NCI-H2029 (cell line): ENCODE measurements at regions not wholly inside any gene's neighbourhood (a gene's known extent, or its start where the extent isn't known, plus 50 kb on each side); places are given as distances from the start of the nearest gene placed in this dataset.

Source experiments
- DNase-seq: peaks from one replicate; lab custom pipeline; 2025; lab: John Stamatoyannopoulos, UW

DNA sequence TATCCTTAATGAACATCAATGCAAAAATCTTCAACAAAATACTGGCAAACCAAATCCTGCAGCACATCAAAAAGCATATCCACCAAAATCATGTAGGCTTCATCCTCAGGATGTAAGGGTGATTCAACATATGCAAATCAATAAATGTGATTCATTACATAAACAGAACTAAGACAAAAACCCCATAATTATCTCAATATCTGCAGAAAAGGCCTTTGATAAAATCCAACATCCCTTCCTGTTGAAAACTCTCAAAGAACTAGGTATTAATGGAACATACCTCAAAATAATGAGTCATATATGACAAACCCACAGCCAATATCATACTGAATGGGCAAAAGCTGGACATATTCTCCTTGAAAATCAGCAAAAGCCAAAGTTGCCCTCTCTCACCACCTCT, 54.6 kb upstream of the DEPDC1 start:
- no peak for DNase-seq

DNA sequence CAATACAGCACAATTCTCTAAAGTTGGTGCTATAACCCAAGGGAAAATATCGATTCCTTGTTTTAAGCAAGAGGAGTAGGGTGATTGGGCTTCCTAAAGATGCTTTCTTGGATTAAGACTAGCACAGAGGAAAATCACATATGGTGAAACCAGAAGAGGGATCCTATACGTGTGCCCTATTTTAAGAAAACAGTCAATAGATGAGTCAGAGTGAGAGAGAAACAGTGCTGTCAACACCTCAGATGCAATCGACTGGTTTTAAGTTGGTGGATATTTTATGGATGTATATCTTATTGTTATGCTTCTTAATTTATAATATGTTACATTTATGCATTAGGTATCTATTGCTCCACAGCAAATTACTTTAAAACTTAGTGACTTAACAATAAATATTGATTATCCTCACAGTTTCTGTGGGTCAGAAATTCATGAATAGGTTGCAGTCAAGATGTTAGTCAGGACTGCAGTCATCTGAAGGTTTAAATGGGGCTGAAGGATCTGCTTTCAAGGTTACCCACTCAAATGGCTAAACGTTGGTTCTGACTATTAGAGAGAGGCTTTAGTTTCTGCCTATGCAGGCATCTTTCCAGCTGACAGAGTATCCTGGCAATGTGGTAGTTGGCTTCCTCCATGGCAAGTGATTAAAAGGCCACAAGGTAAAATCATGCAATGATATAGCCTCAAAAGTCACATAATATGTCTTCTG, 61.6 kb upstream of the DEPDC1 start:
- DNase-seq: no peak

DNA sequence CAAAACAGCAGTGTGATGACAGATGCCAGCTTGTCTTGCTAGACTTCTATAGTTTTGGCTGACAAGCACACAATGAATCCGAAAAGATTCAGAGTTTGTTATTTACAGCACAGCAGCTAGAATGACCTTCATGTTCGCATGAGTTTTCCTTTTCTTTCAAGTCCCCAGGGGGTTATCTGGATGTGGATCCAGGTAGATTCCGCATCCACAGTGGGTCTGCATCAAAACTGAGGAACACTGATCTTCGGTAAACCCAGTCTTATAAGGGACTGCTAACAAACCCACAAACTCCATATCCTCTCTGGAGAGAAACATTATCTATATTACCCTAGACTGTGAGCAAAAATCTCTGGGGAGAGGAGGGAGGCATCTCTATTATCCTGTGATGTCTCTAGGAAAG, 69.0 kb upstream of the DEPDC1 start:
- DNase-seq: no peak

DNA sequence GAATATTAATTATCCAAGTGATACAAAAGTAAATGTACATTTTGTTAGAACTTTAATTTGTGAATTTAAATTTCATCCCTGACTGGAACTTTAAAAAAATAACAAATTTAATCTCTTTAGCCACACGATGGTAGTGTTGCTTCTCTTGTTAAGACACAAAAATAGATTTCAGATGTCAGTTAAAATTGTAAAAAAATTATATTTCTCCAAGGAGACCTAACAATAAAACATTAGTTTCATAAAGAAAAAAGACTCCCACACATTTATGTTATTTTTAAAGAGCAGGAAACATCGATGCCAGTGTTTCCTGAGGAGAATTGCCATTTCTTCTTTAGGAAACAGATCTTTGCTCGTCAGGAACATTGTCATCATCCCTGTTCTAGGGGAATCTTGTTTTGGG, 74.0 kb upstream of the DEPDC1 start:
- DNase-seq: no peak

DNA sequence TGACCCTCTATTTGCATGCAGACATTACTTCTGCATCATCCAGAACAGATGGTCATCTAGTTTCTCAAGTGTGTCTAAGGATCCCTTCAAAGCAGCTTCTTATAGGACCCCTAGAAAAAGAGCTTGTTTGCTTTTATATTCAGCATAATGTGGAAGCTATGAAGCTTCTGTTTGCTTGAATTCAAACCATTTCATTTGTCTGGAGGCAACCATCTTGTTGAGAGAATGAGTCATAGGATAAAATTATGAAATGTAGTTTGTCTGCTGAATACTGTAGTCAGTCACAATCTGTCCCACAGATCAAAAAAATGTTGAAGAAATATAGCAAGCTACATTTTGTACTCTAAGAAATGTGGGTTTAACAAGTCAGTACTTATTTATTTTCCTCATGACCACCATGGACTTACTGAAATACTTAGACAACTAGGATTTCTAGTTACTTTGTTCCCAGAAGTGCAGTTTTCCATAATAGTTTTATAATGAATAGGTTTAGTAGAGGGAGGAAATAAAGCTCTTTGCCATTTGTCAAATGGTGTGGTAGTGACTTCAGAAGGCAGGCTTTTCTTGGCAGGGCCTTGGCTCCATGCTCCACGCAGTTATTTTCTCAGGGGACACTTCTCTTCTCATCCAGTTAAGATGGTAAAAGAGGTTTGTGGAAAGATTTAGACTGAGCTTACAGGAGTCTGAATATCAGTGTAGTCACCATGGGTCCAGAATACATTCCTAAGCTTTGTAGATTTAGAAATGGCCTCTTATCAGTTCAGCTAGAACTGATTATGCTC, 74.8 kb upstream of the DEPDC1 start:
- no peak for DNase-seq

DNA sequence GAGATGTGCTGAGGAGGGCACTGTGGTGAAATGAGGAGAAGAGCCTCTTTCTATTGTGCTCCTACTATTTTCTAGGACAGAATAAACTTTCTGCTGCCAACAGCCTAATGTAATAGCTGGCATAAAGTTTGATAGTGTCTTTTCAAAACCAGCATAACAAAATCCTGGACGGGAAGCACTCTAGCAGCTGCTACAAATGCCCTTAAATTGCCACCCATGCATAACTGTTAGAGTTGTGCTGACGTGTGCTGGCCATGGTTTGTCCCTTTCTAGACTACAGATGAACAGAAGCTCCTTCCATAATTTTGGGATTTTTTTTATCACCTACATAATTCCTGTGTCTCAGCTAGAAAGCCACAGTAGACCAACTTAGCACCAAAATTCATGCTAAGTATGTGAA, 88.5 kb upstream of the DEPDC1 start:
- DNase-seq: peak; percentile 5

DNA sequence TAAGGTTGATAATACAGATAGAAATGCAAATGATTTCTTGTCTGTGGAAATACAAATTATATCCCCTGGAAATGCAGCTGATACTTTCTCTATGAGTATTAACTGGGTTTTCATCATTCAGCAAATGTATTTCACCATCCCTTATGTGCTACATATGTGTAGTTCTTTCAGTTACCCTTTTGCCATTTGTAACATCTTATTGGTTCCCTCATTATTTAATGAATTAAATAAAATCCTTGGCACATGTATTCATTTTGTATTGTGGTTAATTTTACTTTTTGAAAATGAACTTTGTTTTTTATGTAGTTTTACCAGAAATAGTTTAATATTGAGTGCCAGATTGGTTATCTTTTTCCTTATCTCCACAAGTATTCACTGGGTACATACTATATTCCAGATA, 89.9 kb upstream of the DEPDC1 start:
- DNase-seq: no peak

DNA sequence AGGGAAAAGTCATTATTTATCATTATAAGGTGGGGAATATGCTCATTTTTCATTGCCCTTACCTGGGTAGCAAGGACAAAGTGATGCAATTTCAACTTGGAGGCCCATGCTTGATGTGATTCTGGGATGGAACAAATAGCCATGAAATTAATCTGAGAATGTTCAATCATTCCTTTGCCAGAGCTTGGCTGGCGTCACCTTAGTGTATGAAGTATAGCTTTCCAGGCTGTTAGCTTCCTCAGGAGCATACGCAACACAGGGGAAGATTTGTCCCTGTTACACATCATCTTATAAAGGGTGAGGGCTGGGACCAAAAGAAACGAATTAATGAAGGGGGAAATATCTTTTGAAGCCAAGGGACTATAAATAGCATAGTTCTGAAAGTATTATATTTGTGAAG, 91.4 kb upstream of the DEPDC1 start:
- DNase-seq: no peak

DNA sequence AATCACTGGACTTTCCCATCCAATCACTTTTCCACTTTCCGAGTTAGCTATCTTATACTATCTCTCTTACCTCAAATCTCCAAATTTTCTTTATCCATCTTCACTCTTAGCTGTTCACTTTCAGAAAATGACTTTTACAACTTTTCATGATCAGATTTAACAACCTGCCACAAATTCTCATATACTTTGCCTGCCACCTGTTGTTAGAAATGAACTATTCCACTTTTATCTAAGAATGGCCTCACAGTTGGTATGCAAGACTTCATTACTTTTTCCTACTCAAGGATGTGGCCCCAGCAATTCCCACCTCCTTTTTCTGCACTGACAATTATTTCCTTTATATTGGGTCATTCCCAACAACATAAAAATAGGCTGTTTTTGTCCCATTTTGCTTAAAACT, 93.6 kb upstream of the DEPDC1 start:
- DNase-seq: no peak

DNA sequence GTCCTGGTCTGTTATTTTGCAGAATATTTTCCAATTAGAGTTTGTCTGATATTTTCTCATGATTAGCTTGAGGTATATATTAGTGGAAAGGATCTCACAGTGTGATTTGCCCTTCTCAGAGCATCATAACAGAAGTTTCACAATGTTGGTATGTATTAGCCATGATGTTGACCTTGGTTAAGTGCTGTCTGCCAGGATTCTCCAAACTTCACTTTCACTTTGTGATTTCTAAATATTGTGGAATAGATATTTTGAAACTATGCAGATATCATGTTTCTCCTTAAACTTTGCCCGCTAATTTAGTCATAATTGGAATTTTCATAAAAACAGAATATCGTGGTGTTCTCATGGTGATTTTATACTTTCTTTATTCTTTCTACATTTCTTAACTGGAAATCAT, 98.0 kb upstream of the DEPDC1 start:
- no peak for DNase-seq

DNA sequence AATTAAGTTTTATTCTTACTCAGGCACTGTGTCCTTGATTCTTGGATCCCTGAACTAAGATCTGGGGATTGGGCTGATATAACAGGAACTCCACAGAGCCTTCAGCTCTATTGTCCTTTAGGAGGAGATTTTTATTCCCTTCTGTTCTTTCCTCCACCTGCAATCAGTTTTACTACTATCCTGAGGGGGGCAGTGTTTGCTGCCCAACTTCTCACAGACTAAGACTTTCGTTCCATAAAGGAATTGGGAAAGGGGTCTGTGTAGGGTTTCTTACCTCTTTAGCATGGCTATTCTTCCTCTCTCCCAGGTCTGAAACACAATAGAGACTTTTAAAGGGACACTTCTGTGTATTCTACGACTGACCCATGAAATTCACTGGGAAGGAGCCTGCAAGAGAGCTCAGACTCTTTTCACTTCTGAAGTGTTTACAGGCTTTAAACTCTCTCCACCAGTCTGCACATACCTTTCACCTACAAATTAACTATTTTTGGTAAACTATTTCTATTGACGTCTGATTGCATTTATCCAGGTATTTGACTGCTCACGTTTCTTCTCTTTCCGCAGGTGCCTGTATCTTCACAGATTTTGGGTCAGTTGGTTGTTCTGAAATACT, 103.3 kb upstream of the DEPDC1 start:
- DNase-seq: peak; percentile 1

DNA sequence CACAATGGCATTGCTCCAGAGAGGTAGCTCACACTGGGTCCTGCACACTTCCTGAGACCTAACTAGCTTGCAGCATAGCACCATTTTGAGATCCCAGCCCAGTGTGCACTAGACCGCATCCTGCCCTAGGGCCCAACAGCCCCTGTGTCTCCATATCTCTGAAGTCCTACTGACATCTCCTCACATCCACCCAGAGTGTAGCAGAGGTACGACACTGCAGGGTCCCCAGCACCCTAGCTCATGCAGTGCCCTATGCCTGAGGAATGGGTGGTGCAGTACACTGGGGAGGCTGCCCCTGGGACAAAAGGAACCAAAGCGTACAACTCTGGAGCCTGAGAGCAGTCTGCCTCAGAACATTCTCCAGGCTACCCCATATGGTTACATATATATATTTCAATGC, 111.4 kb upstream of the DEPDC1 start:
- no peak for DNase-seq

DNA sequence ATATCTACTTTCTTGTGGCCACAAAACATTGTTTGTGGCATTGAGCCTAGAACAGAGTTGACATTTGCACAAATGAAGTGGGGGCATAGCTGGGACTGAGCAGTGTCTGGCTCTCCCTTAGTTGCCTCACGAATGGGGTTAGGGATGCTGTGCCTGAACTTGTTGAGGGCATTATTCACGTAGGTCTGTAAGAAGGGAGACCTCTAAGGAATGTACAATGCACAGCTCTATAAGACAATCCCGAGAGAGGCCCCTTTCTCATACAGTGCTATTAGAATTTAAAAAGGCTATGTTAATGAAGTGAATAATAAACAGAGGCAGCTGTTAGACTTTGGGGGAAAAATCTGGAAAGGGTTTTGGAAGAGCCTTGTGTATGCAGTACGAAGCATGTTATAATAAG, 118.4 kb upstream of the DEPDC1 start:
- no peak for DNase-seq

DNA sequence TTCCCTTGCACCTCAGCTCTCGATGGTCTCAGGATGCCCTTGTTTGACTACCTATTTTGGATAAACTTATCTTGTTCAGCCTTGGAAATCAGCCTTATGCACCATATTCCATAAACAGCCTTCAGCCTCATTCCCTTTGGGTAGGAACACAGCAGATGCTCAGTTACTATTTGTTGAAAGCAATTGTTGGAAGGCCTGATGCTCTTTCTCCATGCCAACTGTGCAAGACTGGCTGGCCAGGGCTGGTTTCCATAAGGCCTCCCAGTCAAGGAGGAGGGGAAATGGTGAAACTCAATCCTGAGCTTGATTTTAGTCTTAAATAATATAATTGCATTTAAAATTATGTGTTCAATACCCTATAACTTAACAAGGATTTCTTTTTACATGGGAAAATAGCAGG, 121.1 kb upstream of the DEPDC1 start:
- no peak for DNase-seq

DNA sequence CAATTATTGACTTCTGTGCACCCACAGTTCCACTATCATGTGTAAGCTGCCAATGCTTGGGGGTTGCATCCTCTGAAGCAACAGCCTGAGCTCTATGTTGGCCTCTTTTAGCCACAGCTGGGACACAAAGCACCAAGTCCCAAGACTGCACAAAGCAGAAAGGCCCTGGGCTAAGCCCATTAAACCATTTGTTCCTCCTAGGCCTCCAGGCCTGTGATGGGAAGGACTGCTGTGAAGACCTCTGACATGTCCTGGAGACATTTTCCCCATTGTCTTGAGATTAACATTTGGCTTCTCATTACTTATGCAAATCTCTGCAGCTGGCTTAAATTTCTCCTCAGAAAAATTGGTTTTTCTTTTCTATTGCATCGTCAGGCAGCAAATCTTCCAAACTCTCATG, 123.7 kb upstream of the DEPDC1 start:
- no peak for DNase-seq

DNA sequence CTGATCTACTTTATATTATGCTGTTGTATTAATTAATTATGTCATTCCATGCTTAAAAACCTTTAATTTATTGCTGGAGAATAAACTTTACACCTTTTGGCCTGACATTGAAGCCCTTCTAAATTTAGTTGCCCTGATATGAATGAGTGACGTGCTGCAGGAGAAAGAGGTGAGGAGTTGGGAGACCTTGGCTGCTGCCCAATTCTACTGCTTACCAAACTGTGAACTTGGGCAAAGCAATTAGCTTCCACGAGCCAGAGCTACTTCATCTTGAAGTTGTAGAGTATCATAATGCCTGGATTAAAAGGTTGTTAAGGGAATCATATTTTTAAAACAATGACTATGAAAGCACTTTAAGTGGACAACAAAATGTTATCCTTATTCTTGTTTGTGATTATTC, 126.8 kb upstream of the DEPDC1 start:
- no peak for DNase-seq

DNA sequence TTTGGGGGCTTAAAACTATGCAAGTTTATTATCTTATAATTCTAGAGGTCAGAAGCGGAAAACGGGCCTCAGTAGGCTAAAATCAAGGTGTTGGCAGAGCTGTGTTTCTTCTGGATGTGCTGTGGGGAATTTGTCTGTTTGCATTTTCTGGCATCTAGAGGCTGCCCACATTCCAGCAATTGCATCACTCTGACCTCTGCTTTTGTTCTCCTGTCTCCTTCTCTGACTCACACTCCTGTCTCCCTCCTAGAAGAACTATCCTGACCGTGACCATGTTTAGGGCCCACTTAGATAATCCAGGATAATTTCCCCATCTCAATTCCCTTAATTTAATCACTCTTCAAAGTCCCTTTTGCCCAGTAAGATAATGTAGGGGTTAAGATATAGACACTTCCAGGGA, 127.4 kb upstream of the DEPDC1 start:
- DNase-seq: no peak

DNA sequence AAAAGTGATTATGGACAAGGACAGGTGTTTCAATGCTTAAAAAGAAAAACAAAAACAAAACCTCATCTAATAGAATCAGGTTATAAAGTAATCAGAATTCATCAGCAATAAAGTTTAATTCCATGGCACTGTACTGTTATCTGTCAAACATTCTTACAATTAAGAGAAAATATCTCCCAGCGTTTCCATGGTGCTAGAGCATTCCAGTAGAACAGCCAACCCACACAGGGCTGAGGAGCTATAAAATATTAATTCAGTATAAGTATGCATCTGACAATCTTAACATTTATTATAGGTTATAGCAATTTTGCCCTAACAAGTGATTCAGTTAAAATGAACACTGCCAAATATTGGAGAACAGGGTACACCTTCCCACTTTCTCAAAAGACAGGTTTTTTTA, 128.7 kb upstream of the DEPDC1 start:
- DNase-seq: no peak

DNA sequence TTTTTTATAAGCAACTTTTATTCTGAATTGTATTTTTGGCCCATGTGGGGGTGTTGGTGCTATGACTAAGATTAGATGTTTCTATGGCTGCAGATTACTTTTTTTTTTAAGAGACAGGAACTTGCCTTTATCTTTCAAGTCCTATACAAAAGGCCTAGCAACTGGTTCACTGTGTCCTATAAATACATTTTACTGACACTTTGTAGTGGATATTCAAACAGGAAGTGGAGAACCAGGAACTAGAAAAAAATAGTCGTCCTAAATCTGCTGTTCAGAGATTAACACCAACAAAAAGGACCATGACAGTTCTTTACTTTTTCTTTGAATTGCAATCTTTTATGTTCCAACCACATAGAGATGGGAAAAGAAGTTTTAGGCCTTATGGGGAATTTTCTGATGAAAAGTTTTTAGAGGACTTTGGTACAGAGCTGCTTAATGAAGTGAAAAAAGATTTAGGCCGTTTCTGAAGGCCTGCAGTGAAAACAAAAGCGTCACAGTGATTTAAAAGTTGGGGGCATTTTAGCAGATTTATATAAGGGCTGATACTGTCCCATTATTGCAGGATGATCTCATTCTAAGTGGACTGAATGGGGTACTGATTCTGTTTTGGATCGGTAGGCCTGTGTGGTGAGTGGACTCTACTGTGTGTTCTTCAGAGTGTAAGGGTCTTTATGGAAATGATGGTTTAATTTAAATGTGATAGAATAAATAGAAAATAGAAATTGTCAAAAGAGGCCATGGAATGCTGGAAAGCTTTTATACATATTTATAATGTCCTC, 136.4 kb upstream of the DEPDC1 start:
- no peak for DNase-seq

DNA sequence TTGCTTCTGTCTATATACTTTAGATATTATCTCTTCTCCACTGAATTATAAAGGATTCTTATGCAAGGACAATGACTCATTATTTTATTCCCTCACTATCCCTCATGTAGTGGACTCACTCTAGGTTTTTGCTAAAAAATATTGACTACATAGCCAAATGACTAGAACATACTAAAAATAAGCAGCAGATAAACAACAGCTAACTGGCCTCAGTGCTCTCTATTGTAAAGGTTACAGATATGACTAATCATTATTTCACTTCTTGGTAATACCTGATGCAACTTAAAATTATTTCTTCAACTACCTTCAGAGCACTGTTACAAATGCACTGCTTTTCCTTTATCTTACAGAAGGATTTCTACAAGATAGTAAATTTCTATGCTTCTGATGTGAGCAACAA, 147.6 kb upstream of the DEPDC1 start:
- no peak for DNase-seq

DNA sequence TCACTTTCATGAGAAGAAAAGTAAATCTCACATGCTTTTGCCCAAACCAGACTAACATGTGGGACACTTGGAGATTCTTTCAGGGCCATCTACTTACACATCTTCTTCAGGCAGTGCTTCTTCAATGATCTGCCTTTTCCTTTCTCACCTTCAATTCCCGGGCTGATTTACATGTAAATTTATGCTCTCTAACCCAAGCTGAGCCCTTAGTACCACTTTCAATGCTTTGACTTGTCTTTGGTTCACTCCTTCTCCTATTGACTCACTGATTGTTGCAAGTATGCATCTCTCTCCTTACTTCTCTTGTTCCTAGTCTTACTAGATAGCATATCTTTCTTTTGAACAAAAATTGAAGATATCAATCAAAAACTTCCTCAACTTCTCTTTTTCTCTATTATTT, 154.2 kb upstream of the DEPDC1 start:
- no peak for DNase-seq

DNA sequence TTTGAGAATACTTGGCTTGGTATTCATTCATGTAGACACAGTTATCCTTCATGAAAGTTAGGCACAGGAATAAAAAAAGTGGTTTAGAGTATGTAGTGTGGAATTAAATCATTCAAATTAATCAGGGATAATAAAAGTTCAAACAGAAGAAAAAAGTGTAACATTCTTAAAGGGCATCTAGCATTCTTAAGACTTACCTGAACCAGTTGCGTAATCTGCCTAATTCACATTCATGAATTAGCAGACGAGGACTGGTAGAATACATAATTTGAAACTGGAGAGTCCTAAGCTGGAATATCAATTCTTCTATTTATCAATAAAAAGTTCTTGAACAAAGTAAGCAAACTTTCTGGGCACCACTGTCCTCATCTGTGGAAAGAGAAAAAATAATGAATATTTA, 157.0 kb upstream of the DEPDC1 start:
- no peak for DNase-seq

DNA sequence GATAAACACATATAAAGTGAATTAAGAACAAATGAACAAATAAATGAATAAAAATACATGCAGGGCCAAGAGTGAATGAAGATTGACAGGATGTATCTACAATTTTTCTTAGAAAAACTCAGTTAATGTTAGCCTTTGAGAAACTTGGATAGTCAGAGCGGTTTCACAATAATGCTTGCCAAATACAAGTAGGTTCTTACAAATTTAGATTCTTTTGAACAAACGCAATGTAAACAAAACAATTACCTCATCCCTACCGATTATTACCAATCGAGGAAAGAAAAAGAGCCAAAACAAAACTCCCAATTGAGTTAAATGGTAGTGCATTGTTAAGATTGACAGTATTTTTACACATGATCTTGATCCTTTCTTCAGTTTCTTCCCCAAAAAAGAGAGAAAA, 176.9 kb upstream of the DEPDC1 start:
- no peak for DNase-seq
